GM12872 (cell line): ENCODE measurements at regions not wholly inside any gene's neighbourhood (a gene's known extent, or its start where the extent isn't known, plus 50 kb on each side); places are given as distances from the start of the nearest gene placed in this dataset.

Experiments used
- TF ChIP-seq, protein P1 (sequence below): IDR thresholded peaks from 3 replicates; pipeline ENCODE4 v1.5.1; 2011; ENCODE audit warnings: low read depth, mild to moderate bottlenecking, low read length, moderate library complexity; ENCODE audit not compliant: insufficient read depth

DNA sequence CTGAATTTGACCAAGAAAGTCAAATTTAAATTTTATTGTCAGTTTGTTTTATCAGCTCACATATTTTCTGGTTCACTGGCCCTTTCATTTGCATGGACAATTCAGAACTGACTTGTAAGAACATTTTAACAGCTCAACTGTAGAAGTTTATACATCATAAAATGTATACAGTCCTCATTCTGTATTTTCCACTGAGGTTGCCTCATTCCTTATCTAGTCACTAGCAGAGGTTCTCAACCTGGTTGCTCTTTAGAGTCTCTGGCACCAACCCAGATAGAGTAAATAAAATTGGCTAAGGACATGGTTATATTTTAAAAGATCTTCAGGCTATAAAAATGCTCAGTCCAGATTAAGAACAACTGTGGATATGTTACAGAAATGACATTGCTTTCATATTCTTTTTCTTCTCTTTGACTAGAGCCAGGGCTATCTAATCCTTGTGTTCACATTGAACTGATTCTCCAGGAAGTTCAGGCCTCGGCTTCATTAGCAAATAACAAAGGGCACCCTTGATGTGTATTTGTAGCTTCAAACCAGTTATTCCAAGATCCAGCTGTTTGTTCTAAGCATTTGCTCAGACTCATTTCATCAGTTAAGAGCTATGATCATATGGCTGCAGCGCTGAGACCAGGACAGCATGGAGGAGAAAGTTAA, 782.5 kb downstream of the ETS1 start:
- TF ChIP-seq, protein P1, sequence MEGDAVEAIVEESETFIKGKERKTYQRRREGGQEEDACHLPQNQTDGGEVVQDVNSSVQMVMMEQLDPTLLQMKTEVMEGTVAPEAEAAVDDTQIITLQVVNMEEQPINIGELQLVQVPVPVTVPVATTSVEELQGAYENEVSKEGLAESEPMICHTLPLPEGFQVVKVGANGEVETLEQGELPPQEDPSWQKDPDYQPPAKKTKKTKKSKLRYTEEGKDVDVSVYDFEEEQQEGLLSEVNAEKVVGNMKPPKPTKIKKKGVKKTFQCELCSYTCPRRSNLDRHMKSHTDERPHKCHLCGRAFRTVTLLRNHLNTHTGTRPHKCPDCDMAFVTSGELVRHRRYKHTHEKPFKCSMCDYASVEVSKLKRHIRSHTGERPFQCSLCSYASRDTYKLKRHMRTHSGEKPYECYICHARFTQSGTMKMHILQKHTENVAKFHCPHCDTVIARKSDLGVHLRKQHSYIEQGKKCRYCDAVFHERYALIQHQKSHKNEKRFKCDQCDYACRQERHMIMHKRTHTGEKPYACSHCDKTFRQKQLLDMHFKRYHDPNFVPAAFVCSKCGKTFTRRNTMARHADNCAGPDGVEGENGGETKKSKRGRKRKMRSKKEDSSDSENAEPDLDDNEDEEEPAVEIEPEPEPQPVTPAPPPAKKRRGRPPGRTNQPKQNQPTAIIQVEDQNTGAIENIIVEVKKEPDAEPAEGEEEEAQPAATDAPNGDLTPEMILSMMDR, result no peak

DNA sequence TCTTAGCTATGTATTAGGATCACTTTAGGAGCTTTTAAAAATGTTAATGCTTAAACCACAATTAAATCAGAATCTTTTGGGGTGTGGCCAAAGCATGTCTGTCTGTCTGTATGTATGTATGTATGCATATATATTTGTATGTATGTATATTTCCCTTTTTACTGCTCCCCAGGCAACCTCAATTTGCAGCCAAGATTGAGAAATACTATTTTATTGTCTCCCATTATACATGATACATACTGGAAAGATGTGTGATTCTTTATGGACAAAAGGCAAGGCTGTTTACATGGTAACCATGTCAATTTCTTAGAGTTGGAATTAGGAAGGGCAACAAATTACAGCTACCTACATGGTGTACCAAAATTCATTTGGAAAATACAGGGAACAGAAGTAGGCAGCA, 783.6 kb downstream of the ETS1 start:
- TF ChIP-seq, protein P1, result no peak

DNA sequence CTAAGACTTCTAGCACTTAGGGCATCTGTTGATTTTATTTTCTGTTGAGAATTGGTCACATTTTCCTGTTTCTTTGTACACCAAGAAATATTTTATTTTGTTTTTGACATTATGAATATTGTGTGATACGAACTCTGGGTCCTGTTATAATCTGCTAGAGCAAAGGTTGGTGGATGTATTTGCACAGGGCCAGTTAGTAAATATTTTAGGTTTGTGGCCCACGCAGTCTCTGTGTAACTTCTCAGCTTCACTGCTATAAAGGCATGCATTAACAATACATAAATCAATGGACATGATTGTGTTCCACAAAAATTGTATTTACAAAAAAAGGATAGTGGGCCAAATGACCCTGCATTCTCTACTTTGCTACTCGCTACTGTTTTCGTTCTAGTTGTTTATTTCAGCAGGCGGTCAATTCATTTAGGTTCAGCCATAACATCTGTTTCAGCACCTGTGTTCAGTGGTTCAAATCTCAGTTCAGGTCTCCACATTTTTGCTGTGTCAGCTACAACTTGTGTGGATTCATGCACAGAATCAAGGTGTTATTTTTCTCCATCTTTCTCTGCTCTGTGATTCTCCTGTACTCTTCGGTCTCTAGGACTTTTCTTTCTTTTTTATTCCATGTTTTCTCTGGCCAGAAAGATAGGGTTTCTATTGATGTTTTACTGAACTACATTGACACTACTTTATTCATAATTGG, 786.2 kb downstream of the ETS1 start:
- TF ChIP-seq, protein P1, result no peak

DNA sequence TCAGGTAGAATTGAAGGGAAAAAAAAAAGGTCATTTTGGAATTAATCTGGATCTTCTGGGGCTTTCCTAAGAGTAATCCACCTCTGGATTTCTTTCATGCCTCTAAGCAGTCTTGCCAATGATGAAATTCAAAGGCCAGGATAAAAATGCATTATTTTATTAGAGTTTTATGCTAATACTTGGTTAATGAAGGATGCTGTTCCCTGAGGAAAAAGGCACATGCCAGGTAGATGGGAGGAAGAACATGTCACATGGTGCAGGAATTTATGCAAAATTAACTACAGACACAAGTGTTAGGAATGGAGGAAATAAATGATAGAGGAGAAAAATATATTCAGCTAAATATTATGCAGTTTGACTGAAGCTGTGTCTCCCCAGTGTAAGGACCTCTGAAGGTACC, 792.0 kb downstream of the ETS1 start:
- TF ChIP-seq, protein P1, result no peak

DNA sequence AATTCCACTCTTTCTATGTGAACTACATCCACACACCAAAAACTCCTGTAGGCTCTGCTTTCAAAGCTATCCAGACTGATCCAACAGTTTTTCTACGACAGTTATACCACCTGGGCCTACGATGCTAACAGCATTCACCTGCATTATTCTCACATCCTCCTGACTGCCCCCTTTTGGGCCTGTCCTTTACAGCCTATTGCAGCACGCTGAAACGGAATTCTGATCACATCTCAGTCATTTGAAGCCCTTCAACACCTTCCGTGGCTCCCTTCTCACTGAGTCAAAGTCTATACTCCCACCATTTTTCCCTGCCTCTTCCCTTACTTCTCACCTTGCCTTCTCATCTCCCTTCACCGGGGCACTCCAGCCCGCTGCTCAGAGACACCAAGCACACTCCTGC, 791.3 kb upstream of the KIRREL3 start:
- TF ChIP-seq, protein P1, result no peak

DNA sequence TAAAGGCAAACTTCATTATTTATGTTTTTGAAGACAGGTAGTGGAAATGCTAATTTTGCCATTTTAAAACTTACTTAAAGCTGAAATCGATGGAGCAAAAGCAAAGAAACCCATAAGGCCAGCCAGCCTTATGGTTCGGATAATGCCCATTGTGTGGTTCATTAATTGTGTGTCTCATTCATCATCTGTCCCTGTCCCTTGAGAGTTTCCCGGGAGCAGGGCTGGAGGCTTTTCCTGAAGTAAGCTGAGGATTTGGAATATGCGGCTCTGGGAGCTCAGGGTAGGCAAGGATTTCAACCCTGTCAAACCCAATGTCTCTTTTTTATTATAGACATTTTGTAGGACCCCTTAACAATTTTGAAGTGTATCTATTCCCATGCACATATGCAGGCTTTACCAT, 790.0 kb upstream of the KIRREL3 start:
- TF ChIP-seq, protein P1, result no peak

DNA sequence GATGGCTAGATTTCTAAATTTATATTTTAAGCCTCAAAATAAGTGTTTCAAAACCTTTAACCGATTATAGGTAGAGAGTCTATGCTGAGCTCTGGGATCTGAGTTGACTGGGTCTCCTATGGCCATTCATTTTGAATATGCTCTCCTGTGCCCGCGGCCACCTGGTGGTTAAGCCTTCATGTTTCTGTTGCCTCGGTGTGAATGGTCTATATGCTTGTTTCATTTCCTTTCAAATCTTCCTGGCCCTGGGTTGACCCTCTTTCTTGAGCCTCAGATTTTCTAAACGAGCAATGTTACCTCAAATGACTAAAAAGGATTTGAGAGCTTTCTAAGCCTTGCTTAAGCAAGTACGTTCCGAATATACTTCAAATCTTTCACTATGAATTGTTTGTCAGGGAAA, 789.4 kb upstream of the KIRREL3 start:
- TF ChIP-seq, protein P1, result 0 out of 3 replicates have a peak, but pooled peaks have one; percentile 21
